Thyroid gland (tissue), 4 donors: ENCODE measurements at regions not wholly inside any gene's neighbourhood (a gene's known extent, or its start where the extent isn't known, plus 50 kb on each side); places are given as distances from the start of the nearest gene placed in this dataset. TPM values are rescaled to one million over a fixed set of nuclear protein-coding genes. Genes with fewer than 3 reads are reported as not detected.
A peak's percentile ranks its signal among the peaks of the same experiment; 100 is the strongest.

Experiments
- DNase-seq, 2 donors: peaks; one replicate each; pipeline ENCODE4 v3.0.0-alpha.2; 2019
- H3K27ac ChIP-seq, 3 donors: fragments of 200-600 bp; sonication (generic); 1 replicate in 2 of 3; 2 replicates in 1 of 3; pipeline ENCODE4 v1.5.1; 2016 to 2019; ENCODE audit warnings: mild to moderate bottlenecking in 1 of 3, moderate library complexity in 1 of 3
- H3K27me3 ChIP-seq: fragments of 200-600 bp; sonication (generic); one replicate; pipeline ENCODE4 v1.5.1; 2019
- H3K36me3 ChIP-seq, 2 donors: fragments of 200-600 bp; sonication (generic); one replicate each; pipeline ENCODE4 v1.5.1; 2016 to 2019
- H3K4me1 ChIP-seq, 2 donors: fragments of 200-600 bp; sonication (generic); one replicate each; pipeline ENCODE4 v1.5.1; 2017 to 2019
- H3K4me3 ChIP-seq, 3 donors: fragments of 200-600 bp; sonication (generic); replicated peaks in 1 of 3; 1 replicate in 2 of 3; 2 replicates in 1 of 3; pipeline ENCODE4 v1.5.1; 2016; ENCODE audit warnings: mild to moderate bottlenecking in 1 of 3
- H3K9me3 ChIP-seq: fragments of 200-600 bp; sonication (generic); one replicate; pipeline ENCODE4 v1.5.1; 2017
- POLR2A ChIP-seq, 2 donors: fragments of 450-650 bp; IDR thresholded peaks; one replicate each; pipeline ENCODE4 v1.6.1; 2017; ENCODE audit warnings: antibody characterized with exemption in 2 of 2, mild to moderate bottlenecking in 2 of 2, moderate library complexity in 1 of 2
- WGBS, 2 donors: methylation state at CpG; one replicate each; pipeline ENCODE4 v1.1.5; 2017; 5-methylcytosine and 5-hydroxymethylcytosine counted together
- intact Hi-C: fragments of 100-400 bp; cut with DNase I; formaldehyde crosslinking; loops from one replicate; pipeline ENCODE4 v1.15.1; 2023
- small RNA-seq: library from RNA; depleted of rRNA; stranded (forward); fragments of <200 nt; gene quantifications from one replicate; pipeline ENCODE3, GENCODE V24; 2016
- TF ChIP-seq, protein P1 (sequence below), 6 experiments: fragments of 200-600 bp in 3 of 6; fragments of 450-650 bp in 3 of 6; sonication (generic) in 3 of 6; IDR thresholded peaks; one replicate each; pipeline ENCODE4 v1.5.1; 2016 to 2019; ENCODE audit warnings: antibody characterized with exemption in 6 of 6, mild to moderate bottlenecking in 2 of 6, inconsistent platforms in 1 of 6, moderate library complexity in 1 of 6

DNA sequence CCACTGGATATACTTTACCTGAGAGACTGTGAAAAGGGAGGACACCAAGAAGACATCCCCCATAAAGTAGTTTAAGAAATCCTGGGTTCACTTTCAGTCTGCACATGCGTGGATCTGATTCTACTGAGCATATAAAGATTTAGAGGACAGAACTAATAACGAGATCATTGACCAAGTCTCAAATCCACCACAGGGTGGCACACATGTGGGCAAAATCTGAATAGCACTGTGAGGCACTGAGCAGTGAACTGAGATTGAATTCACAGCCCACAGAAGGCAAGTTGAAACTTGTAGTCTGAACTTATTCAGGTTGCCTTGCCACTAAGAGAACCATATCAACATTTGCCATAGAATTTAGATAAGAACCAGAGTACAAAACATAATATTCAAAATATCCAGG lies 818.6 kb downstream of the GRID1 start:
- no peak overlapping the region for H3K27ac ChIP-seq
- H3K4me1 ChIP-seq: peaks cover 0 to 5% of the 10 kb centered on the region in 2 donors
- no peaks in the 10 kb centered on the region for H3K36me3 ChIP-seq
- intact Hi-C loops: loop anchor here (10.0 kb wide), 1 partner anchor 827 kb away; no protein-coding TSS in a partner anchor
- no peaks in the 10 kb centered on the region for H3K9me3 ChIP-seq
- no peak overlapping the region for H3K4me3 ChIP-seq
- WGBS, 2 donors: 29 to 35% methylated on average over 2 of the region's 2 CpGs
- no peak for TF ChIP-seq POLR2A (IDR thresholded peaks at IDR 0.05)
- TF ChIP-seq, protein P1, sequence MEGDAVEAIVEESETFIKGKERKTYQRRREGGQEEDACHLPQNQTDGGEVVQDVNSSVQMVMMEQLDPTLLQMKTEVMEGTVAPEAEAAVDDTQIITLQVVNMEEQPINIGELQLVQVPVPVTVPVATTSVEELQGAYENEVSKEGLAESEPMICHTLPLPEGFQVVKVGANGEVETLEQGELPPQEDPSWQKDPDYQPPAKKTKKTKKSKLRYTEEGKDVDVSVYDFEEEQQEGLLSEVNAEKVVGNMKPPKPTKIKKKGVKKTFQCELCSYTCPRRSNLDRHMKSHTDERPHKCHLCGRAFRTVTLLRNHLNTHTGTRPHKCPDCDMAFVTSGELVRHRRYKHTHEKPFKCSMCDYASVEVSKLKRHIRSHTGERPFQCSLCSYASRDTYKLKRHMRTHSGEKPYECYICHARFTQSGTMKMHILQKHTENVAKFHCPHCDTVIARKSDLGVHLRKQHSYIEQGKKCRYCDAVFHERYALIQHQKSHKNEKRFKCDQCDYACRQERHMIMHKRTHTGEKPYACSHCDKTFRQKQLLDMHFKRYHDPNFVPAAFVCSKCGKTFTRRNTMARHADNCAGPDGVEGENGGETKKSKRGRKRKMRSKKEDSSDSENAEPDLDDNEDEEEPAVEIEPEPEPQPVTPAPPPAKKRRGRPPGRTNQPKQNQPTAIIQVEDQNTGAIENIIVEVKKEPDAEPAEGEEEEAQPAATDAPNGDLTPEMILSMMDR (IDR thresholded peaks at IDR 0.05): peak in 5 of 6 experiments; percentile 27 to 77 (median 72)
- H3K27me3 ChIP-seq: no peaks in the 10 kb centered on the region
- DNase-seq: peak; percentile 53 to 69

Small RNA genes in the stretch of these regions (small RNA-seq; reads per million reads assigned to genes)
- gene RNU6-325P: not detected
